HG03565 (cell line): ENCODE measurements at regions not wholly inside any gene's neighbourhood (a gene's known extent, or its start where the extent isn't known, plus 50 kb on each side); places are given as distances from the start of the nearest gene placed in this dataset.
"Not testable (repeated sequence)": the region's sequence is repeated elsewhere in the genome, so short reads cannot be mapped to it uniquely, and the experiment has no call there.

Experiments used
- ATAC-seq: cut with Tn5 transposase; IDR thresholded peaks from one replicate; pipeline ENCODE4 v1.9.1; 2021; ENCODE audit warnings: mild to moderate bottlenecking, moderate library complexity; ENCODE audit not compliant: unreplicated experiment

DNA sequence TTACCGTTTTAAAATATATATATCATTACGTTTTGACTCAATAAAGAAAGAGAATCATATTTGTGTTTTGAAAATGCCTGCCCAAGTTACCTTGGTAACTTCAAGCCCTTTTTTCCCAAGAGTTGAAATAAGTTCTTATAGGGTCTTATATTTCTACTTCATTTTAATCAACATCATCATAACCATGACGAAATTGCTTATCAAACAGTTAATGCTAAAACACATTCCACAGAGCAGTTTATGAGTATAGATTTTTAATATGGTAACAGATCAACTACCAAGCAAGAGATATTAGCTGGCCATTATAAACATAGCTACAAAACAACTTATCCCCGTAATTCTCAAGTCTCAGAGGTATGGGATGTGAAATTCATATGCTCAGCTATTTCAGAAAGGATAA lies 197.9 kb upstream of the LRRTM4 start:
- ATAC-seq: no peak

DNA sequence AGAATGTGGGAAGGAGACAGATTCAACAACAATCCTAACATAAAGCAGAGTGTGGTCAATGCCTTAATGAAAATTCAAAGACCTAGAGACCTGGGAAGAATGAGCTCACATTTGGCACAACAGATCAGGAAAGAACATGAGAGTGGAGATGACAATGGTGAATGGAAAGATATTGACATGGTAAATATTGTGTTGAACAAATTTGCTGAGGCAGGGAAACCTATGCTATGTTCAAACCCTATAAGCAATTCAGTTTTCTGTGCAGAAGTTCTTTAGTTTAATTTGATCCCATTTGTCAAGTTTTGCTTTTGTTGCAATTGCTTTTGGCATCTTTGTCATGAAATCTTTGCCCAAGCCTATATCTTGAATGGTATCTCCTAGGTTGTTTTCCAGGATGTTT lies 199.4 kb upstream of the LRRTM4 start:
- ATAC-seq: no peak

DNA sequence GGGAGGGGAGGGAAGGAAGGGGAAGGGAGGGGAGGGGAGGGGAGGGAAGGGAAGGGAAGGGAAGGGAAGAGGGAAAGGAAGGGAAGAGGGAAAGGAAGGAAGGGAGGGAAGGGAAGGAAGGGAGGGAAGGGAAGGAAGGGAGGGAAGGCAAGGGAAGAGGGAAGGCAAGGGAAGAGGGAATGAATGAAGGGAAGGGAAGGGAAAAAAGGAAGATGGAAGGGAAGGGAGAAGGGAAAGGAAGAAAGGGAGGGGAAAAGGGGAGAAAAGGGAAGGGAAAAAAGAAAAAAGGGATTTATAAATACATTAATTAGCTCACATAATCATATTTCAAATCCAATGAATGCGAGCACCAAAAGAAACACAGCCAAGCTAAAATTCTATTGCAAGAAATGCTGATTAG lies 202.9 kb upstream of the LRRTM4 start:
- ATAC-seq: no peak

DNA sequence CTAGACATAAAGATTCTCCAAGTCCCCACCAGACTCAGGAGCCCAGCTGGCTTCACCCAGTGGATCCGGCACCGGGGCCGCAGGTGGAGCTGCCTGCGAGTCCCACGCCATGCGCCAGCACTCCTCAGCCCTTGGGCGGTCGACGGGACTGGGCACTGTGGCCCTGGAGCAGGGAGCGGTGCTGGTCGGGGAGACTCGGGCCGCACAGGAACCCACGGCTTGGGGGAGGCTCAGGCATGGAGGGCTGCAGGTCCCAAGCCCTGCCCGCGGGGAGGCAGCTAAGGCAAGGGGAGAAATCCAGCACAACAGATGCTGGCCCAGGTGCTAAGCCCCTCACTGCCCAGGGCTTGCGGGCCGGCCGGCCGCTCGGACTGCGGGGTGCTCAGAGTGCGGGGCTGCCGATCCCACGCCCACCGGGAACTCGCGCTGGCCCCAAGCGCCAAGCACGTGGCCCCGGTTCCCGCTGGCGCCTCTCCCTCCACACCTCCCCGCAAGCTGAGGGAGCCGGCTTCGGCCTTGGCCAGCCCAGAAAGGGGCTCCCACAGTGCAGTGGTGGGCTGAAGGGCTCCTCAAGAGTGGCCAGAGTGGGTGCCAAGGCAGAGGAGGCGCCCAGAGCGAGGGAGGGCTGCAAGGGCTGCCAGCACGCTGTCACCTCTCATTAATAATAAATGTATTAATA lies 212.6 kb upstream of the LRRTM4 start:
- not testable (repeated sequence) for ATAC-seq

DNA sequence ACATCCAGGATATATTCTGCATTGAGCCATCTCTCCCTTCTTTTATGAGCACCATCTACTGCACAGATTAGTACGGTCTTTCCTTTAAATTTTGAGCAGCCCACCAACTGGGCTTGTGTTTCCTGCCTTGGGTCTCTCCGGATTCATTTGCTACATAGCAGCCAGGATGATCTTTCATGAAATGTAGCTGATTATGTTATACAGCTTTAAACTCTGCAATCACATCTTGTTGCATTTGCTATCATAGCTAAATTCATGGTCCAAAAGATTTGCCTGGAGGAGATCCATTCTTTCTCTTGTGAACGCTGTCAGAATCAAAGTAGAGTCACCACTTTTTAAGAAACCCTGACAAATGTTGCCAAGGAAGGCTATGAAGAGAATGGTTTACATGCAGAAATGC lies 215.1 kb upstream of the LRRTM4 start:
- ATAC-seq: no peak

DNA sequence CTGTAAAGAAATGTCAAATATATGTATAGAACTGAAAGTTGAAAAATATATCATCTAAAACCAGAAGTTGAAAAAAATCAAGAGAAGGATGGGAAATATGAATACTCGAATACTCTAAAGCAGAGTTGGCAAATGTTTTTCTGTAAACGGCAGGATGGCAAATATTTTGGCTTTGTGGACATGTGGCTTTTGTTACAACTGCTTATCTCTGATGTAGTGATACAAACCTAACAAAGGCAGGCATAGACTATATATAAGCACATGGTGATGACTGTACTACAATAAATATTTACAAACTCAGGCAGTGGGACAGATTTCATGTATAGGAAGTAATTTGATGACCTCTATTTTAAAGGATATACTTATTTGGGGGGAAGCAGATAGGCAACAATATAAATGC lies 224.6 kb upstream of the LRRTM4 start:
- no peak for ATAC-seq

DNA sequence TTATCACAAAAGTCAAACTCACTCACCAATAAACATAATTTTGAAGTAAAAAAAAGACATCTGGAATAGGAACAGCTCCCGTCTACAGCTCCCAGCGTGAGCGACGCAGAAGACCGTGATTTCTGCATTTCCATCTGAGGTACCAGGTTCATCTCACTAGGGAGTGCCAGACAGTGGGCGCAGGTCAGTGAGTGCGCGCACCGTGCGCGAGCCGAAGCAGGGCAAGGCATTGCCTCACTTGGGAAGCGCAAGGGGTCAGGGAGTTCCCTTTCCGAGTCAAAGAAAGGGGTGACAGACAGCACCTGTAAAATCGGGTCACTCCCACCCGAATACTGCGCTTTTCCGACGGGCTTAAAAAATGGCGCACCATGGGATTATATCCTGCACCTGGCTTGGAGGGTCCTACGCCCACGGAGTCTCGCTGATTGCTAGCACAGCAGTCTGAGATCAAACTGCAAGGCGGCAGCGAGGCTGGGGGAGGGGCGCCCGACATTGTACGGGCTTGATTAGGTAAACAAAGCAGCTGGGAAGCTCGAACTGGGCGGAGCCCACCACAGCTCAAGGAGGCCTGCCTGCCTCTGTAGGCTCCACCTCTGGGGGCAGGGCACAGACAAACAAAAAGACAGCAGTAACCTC lies 231.7 kb upstream of the LRRTM4 start:
- not testable (repeated sequence) for ATAC-seq

DNA sequence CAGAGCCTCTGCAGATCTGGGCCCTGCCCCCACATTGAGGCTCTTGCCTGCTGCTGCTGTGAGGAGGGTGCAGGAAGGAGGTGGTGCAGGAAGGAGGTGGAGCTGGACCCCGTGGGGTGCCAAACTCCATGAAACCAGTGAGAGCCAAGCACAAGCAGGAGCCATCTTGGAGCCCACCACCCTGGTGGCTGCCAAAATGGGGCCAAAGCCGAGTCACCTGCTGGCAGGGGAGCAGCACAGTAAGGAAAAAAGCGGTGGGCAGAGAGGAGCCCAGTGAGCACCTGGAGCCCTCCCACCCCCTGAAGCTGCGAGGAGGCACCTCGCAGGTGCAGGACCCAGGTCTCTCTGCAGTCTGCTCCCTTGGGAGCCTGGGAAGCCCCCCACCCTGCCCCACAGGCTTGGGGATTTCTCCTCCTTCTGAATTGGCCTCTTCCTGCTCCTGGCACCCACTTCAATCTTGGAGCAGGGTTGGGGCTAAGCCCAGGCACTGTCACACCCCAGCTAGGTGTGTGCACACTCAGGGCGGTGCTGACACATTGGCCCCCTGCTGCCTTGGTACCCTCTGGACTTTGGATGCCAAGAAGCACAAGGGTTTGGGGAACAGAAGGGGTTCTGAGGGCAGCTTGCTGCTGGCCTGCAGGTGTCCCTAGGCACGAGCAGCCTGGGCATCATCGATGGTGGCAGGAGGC lies 245.4 kb upstream of the LRRTM4 start:
- ATAC-seq: no peak

DNA sequence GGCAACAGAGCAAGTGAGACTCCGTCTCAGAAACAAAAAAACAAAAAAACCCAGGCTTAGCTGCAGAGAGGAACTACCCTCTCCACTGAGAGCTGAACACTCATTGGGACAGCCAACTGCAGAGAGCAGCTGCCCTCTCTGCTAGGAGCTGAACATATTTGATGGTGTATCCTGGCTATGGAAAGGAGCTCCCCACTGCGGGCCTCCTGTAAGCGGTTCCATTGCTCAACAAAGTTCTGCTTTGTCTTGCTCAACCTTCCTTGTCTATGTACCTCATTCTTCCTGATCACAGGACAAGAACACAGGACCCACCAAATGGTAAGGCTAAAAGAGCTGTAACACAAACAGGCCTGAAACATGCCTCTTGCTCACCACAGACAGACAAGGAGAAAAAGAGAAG lies 246.3 kb upstream of the LRRTM4 start:
- no peak for ATAC-seq

DNA sequence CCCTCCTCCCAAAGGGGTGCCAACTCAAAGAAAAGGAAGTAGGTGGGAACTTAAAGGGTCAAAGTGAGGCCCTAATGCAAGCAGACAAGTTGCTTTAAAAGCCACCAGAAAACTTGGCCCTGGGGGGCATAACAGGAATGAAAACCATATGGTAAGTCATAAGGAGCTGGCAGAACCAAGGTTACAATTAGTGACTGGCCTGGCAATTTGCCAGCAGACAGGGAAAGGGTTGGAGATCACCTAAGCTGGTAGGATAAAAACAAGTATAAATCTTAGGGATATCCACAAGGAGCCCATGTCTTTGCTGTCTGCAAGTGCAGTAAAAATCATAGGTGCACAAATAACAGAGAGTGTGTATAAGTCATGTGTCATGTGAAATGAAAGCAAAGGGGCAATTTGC lies 256.7 kb upstream of the LRRTM4 start:
- ATAC-seq: no peak

DNA sequence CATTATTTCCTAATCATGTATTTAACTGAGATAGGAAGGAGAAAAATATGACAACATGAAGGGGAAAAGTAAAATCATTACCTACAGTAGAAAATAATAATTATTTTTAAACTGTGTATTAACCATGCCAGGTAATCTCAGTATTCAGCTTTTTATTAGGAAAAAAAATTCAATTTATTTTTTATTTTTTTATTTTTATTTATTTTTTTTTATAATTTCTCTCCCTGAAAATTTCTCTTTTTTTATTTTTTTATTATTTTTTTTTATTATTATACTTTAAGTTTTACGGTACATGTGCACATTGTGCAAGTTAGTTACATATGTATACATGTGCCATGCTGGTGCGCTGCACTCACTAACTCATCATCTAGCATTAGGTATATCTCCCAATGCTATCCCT lies 271.3 kb upstream of the LRRTM4 start:
- ATAC-seq: not testable (repeated sequence)

DNA sequence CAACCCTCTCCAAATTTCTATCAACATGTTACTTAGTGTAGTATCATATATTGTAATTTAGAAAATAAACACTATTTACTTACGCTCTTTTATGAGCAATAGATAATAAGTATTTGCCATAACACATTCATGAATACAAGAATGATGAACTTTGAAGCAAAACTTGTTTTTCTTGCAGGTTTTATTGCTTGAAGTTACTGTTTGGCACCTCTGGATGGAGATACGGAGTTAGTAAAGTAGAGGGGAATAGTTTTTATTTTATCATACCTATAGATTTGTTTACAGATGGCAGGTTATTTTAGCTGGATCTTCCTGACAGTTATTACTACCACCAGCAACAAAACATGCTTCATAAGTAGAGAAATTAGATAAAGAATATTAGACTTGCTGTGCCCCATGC lies 274.2 kb upstream of the LRRTM4 start:
- ATAC-seq: no peak

DNA sequence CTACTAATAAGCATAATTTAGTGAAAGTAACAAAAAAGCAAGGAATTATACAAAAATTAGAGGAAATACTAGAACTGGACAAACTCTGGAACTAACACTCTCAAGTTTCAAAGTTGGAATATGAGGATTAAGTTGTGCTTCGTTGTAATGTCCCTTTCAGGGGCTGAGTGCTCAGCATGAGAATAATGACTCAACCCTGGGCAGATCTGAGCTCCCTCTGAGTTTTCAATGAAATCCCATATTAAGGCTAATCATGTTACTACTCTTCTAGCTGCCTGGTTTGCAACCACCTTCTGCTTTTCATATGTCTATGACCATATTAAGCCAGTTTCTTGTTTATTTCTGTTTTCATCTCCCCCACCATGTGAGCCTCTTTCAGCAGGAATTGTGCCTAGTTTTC lies 274.9 kb upstream of the LRRTM4 start:
- ATAC-seq: no peak

DNA sequence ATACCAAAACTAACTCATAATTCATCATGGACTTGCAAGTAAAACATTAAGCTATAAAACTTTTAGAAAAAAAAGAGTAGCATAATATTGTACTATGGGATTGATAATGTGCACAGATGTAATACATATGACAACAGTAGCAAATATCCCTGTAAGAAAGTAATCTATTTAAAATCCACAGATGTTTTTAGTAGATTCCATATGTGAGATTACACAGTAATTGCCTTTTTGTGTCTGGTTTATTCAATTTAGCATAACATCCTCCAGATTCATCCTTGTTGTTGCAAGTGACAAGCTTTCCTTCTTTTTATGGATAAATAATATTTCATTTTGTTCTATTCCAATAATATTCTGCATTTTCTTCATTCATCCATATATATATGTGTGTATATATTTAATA lies 278.2 kb upstream of the LRRTM4 start:
- no peak for ATAC-seq

DNA sequence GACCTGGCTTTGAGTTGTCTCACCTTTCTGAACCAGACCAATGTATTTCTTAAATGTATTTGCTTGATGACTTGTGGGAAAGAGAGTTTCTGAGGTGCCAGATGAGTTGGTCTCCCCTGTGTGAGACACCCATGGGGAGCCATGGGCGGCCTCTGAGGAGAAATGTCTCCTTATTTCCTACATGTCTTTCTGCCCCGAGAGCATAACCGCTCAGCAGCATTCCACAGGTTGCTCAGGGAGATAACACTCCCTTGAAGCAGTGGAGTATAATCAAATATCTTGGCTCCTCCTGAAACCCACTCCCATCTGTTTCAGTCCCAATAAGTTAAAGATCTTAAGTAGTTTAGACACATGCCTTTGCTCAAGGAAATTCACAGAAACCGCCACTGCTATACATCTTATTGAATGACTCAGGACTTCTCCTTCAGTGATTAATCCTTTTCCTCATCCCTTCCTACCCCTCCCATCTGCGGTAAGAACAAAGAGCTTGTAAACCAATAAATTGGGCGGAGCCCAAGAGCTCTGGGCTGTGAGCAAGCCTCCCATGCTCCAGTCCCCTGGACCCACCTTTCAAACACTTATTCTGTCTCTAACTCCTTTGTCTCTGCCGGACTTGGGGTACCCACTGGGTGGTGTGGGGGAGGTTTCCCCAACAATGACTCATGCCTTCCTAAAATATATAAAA lies 285.5 kb upstream of the LRRTM4 start:
- no peak for ATAC-seq

DNA sequence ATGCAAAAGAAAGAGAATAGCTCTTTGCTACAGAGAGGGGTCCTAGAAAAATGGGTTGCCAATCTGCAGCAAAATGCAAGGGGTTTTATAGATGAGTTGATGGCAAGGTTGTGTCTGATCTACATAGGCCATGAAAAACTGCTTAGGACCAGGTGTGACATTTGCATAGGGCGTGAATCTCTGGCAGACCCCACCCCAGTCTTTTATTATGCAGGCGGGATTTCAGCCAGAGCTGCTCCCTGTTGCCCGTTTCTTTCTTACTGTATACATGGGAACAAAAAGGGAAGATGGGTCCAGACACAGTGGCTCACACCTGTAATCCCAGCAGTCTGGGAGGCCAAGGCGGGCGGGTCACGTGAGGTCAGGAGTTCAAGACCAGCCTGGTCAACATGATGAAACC lies 286.4 kb upstream of the LRRTM4 start:
- no peak for ATAC-seq

DNA sequence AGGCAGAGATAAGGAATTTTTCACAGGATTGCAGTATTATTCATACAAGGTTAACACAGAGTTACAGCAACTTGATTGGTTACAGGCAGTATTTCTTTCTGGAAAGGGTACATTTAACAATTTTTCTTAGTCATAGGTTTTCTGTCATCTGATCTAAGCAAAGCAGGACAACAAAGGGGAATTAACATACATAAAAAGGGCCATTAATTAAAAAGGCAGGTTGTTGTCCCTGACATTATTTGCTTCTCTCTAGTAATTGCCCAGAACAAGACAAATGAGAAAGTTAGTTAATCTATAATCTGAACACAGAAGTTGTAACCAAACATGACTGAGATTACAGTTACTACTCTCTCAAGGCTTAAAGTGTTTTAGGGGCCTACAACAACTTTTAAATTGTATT lies 291.4 kb upstream of the LRRTM4 start:
- ATAC-seq: no peak

DNA sequence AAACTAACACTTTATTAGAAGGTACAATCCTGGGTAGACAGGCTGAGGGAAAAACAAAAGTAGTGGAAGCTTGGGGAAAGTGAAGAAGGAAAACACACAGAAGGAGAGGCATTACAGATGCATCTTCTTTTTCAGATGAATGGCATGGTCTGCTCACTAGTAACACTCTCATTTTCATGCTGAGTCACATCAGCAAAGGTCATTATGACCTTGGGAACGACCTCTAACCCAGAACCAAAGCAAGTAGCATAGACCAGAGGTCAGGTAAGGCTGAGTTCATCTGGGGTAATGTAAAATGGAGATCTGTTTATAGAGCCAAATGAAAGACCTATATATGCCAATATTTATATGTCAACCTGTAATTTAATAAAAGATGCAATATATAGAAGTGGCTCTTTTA lies 294.4 kb upstream of the LRRTM4 start:
- no peak for ATAC-seq

DNA sequence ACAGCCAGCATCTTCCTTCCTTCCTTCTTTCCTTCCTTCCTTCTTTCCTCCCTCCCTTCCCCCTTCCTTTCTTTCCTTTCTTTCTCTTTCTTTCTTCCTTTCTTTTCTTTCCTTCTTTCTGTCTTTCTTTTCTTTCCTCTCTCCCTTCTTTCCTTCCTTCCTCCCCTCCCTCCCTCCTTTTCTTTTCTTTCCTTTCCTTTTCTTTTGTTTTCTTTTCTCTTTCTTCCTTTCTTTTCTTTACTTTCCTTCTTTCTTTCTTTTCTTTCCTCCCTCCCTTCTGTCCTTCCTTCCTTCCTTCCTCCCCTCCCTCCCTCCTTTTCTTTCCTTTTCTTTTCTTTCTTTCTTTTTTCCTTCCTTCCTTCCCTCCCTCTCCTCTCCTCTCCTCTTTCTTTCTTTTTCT lies 296.0 kb upstream of the LRRTM4 start:
- ATAC-seq: no peak

DNA sequence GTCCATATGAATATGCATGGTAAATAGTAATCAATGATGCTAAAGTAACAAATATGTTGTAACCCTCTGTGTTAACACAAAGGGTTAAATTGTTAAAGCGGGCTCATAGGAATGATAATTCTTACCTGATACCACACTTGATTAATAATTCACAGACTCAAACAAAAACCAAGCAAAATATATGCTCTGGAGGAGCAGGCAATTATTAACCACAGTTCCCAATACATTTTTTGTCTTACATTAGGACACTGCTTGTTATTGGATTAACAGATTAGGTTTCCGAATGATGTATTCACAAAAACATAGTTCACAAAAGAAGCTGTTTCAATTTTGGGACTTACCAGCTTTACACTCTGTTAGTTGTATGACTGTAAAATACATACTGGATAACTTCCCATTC lies 300.9 kb upstream of the LRRTM4 start:
- no peak for ATAC-seq

DNA sequence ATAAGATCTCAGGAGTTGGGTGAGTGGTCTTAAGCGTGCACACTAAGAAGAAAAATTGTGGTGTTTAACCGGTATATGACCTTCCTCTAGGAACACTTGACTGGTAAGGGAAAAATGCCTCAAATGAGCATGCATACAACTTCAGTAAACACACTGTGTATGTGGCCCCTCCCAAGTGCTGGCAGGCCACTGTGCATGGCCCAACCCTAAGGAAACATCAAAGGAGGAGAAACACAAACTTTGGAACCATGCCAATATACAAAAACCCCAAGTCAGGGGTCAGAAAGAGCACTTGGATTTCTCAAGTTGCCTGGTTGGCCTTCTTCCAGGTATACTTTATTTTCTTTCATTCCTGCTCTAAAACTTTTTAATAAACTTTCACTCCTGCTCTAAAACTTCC lies 308.9 kb upstream of the LRRTM4 start:
- no peak for ATAC-seq

DNA sequence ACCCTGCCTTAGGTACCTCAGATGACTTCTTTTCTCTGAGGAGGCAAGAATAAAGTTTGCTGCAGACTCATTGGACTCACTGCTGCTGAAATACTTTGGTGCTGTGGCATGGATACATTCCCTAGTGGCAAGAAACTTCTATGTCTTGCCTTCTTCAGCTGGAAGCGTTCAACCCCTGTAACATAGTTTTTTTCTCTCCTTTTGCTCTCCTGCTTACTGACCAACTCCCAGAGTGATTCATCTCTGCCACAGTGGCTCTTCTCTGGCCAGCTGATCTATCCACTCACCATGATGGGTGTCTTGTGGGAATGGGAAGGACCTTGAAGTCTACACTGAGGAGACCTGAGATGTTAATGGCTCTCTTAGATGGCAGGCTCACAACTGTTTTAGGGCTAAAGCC lies 309.3 kb upstream of the LRRTM4 start:
- ATAC-seq: no peak
